NCI-H1048 (cell line): ENCODE measurements at regions not wholly inside any gene's neighbourhood (a gene's known extent, or its start where the extent isn't known, plus 50 kb on each side); places are given as distances from the start of the nearest gene placed in this dataset.

ENCODE experiments used
- DNase-seq: peaks from one replicate; lab custom pipeline; 2025; lab: John Stamatoyannopoulos, UW

DNA sequence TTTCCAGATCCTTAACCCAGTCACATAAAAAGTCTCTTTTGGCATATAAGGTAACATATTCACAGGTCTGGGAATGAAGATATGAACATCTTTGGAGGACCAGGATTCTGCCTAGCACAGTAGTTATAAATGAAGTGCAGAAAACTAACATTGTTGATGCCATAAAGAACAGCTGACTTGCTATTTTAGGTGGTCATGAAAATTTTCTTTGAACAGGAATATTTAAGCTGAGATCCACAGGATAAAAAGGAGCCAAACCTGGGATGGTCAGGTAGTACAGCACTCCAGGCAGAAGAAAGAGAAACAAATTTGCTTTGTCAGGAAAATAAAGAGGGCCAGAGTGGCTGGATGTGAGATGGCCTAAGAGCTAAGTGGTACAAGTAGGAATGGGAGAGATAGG is 80.0 kb downstream of the CENPW start:
- no peak for DNase-seq

DNA sequence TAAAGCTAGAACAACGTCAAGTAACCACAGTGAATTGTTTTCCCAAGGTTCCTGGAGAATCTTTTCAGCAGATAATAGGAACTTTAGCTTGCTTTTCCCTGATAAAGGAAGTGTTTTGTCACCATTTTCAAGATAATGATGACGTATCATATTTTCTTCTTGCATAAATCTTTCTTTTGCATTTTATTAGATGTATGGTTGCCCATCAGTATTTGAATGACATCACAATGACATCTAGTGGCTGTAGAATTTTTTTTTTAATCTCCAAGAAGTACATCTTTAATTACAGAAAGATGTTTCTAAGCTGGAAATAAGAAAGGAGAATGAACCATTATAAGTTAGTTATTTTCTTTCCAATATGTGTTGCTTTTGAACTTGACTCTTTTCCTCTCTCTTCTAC is 83.0 kb downstream of the CENPW start:
- no peak for DNase-seq

DNA sequence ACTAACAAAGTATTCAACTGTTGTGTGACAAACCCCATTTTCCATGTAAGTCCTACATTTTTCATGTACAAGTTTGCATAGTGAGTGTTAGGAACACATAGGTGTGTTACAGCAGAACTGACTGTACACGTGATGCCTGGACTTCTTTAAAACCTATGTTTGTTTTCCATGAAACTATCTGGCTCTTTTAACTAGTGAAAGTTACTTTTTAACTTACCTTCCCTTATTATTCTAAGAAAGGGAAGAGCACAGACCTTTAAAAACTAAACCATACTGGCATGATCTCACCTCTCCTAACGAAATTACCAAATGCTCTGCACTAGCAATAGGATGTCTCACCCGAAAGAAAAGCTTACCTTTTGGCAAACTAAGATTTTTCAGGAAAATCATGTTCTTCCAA is 87.8 kb downstream of the CENPW start:
- no peak for DNase-seq

DNA sequence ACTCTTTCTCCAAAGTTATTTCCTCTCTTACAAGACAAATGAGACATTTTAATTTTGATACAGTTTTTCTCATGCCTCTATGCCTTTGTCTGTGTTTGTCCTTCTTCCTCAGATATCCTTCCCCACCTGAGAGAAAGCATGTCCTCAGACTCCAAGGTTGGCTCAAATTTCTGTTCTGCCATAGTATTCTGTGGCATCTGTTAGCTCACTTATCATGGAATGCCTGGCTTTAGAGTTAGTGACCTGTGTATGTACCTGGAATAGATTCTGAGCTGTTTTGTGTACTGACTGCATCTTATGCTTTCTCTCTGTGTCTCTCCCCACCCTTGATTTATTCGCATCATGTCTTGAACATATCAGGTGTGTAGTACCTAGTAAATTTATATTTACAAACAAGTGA is 90.0 kb downstream of the CENPW start:
- DNase-seq, result no peak

DNA sequence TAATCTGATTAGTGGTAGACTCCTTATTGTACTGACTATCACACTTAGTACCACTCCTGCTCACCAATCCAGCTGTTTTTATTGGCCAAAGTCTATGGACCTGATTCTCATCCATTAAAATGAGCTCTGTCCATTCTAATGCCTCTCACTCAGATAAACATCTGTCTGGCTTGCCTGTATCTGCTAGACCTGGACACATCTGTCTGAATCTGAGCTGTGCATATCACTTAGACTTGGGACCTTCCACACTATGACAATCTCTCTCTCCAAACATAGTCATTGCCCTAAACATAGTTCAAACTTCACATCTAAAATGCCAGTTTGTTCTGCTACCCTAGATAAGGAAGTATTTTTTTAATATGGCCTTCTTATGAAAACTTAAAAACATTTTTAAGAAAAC is 92.6 kb downstream of the CENPW start:
- no peak for DNase-seq

DNA sequence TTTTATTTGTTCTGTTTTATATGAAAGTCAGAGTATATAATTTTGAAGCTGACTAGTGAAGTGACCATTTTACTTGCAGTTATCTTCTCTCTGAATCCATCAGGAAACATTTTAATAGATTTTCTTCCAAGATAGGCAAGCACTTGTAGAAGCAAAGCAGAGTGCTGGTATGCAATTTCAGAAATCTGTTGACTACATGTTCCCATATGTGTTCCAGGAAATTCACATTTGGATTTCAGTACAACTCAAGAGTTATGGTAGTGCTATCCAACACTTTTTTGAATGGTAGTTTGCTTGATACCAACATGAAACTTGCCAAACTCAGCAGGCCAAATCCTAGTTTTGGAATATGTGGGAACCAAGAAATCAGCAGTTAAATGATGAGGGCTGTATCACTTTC is 94.0 kb downstream of the CENPW start:
- no peak for DNase-seq

DNA sequence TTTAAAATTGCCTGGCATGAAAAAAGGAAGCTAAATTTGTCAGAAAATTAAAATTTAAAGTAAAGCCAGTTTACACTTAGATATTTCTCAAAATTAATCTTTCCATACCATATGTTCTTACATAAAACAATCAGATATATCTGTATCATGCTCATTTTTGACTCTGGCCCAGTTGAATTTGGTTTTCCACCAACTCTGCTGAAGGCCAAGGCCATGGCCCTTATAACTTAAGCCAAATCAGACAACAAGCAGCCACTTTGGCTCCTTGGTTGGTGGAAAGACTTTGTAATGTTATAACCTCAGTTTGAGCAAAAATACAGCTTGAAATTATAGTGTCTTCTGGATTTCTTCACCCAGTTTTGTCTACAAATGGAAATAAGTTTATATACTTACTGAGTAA is 97.3 kb downstream of the CENPW start:
- no peak for DNase-seq

DNA sequence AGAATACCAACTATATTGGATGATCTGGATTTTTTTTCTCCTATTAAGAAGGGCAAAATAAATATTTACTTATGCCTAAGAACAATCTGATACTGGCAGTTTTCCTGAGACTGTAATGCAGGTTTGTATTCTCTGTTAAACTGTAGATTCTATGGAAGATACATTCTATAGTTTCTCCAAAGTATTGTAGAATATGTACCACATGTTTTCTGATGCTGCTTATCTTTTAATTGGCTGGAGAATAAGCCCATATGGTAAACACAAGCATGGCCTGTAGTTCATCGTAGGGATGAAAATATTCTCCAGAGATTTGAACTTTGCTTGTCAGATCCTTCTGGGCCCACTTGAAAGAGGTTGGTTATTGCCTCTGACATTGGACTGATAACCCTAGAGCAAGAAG is 99.1 kb downstream of the CENPW start:
- DNase-seq, result no peak

DNA sequence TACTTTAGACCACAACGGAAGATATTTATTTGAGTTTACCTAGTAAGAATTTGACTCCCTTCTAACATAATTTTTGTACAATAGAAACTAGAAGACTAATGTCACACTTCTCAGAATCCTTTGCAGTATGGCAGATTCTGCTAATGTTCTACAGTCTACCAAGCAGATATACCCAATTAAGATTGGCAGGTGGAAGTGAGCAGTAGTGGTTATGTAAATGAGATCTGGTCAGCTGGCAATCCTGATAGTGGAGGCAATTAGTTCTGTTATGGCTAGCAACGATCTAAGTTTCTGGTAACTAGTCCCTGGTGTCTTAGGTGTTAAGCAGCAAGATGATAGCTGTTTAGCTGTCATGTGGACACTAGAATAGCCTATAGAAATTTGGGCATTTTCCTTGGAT is 101.0 kb downstream of the CENPW start:
- no peak for DNase-seq

DNA sequence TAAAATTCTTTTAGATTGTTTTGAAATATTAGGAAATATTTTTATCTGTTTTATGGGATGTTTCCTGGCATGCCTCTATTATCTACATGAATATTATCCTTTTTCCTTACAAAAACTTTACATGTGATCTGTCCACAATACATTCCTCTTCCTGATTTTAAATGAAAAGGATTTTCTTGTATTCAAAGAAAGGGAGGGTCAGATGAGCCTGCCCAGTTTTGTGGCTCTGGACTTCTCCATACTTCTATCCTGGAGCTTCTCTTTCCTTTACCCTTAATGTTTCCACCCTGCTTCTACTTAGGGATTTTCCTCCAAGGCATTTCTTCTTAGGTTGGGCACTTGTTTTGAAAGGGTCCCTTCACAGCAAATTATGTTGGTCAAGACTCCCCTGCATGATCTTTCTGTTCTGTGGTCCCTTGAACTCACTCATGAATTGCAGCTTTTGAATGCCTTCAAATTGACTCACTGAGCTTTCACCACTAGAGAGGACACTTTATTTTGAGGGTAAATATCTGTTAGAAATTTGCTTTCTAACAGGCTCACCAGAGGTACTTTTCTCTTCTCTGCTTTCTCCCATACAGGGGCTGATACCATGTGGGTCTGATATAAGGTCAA is 104.9 kb downstream of the CENPW start:
- DNase-seq, result no peak

DNA sequence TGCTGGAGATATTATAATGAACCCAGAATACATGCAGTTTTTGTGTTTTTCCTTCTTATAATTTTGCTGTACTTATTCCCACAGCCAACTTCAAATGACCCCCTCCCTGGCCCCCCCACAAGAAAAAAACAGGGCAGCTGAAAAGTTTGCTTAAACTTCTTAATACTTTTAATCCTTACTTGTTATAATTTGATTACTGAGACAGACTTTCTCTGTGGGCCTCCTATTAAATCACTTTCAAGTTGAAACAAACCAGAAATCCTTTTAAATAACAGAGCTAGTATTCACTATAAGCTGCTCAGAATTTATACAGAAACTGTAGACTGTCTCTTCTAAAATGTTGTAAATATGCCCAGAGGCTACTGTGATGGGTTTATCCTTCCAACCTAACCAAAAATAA is 106.3 kb downstream of the CENPW start:
- DNase-seq, result no peak

DNA sequence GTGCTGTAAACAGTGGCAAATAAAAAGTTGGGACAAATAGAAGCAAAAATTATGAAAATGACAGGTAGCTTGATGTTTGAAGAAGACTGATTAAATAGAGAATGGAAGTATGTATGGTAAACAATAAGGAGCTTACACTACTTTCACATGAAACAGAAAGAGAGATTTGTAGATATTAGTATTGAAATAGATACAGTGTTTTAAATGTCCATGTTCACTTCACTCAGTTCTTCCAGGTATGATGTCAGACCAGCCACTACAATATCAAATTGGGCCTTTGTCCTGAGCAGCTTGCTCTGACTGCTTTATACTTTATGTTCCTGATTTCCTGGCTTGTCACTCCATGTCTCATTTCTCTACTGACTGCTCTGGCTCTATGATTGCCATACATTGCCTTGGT is 107.5 kb downstream of the CENPW start:
- no peak for DNase-seq

DNA sequence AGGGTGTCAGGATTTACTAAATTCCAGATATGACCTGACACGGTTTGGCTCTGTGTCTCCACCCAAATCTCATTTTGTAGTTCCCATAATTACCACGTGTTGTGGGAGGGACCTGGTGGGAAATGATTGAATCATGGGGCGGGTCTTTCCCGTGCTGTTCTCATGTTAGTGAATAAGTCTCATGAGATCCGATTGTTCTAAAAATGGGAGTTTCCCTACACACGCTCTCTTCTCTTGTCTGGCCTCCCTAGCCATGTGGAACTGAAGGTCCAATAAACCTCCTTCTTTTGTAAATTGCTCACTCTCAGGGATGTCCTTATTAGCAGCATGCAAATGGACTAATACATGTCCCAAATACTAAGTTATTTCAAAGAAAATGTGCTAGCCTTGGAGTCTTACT is 121.1 kb downstream of the CENPW start:
- no peak for DNase-seq

DNA sequence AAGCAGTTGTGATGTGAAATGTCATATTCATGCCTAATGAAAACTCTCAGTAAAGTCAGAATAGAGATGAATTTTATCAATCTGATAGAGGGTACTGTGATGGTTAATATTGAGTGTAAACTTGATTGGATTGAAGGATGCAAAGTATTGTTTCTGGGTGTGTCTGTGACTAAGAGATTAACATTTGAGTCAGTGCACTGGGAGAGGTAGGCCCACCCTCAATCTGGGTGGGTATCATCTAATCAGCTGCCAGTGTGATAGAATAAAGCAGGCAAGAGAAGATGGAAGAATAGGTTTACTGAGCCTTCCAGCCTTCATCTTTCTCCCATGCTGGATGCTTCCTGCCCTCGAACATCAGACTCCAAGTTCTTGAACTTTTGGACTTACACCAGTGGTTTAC is 124.3 kb downstream of the CENPW start:
- DNase-seq, result no peak

DNA sequence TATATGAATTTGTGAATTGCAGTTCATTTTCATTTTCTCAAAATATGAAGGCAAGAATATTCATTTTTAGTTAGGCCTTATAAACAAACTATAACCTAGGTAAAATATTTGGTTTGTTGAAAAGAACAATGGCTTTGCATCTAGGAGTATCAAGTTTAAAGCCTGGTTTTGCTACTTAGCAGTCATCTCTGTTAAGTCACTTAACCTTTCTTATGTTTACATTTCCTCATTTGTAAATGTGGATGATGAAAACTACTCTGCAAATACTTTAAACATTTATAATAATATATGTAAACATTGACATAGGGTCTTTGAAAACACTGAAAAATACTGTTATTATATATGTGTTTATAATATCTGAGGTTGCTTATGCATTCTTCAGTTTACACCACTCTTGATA is 135.5 kb downstream of the CENPW start:
- no peak for DNase-seq

DNA sequence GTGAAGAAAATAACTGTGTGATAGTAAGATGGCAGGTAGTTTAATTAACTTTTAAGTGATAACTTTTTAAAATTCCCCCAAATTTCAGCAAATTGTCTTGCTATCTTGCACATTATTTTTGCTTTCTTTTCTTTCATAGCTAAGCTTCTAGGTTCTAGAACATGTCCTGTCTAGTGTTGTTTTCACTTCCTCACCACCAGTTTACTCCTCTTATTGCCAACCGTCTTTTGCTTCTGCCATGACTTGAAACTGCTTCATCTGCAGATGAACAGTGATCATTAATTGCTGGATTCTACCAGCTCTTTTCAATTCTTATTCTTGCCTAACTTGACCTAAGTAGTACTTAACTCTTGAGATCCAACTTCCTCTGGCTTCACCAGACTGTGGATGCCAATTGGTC is 137.8 kb downstream of the CENPW start:
- no peak for DNase-seq

DNA sequence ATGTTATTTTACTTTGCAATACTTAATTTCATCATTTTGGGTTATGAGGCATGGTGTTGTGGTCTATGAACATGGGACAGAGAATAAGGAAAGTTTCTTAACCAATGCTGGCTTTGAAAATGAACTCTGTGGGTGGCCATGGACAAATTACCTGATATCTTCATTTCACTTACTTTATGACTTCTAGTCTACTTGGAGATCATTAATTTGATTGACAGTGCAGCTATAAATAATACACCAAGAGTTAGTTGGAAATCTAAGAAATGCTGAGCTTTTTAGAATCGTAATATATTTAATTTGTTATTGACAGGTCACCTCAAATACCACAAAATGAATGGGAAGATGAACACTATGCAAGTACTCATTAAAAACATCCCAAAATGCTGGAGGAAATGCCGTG is 140.4 kb downstream of the CENPW start:
- DNase-seq, result no peak

DNA sequence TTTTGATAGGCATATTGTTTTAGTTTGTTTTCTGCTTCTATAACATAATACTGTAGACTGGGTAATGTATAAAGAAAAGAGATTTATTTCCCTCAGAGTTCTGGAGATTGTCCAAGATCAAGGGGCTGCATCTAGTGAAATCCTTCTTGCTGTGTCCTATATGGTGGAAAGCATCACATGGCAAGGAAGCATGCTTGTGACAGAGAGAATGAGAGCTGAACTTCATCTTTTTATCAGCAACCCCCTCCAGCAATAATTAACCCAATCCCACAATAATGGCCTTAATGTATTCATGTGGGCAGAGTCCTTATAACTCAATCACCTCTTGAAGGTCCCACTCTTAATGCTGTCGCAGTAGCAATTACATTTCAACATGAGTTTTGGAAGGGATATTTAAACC is 141.4 kb downstream of the CENPW start:
- no peak for DNase-seq

DNA sequence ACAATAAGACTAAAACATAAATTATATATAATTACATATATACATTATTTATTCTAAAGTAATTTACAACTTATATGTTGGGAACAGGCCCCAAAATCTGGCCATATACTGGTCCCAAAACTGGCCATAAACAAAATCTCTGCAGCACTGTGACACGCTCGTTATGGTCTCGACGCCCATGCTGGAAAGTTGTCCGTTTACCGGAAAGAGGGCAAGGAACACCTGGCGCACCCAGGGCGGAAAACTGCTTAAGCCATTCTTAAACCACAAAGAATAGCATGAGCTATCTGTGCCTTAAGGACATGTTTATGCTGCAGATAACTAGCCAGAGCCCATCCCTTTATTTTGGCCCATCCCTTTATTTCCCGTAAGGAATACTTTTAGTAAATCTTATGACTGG is 164.9 kb downstream of the CENPW start:
- no peak for DNase-seq

DNA sequence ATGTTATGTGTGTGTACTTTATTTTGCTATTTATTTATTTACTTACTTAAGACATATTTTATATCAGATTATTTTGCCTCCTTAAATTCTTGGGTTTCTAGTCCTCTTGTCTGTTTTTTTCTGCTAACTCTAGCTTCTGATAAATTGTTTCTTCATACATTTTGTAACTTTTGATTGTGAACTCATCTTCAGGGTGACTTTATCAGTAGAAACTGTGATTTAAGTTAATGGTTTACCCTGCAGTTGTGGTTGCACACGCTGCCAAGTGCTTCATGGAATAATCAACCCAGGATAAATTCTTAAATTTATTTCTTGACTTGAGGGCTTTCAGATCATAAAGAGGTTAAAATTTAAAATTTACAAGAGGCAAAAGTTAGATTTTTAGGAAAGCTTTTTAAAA is 173.3 kb downstream of the CENPW start:
- no peak for DNase-seq

DNA sequence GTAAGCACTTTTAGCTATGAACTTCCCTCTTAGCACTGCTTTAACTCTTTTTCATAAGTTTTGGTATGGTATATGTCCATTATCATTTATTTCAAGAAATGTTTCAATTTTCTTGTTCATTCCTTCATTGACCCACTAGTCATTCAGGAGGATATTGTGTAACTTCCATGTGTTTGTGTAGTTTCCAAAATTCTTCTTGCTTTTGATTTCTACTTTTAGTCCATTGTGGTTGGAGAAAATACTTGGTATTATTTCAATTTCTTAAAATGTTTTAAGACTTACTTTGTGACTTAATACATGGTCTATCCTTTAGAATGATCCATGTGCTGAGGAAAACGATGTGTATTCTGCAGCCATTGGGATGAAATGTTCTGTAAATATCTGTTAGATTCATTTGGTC is 176.5 kb downstream of the CENPW start:
- DNase-seq, result no peak

DNA sequence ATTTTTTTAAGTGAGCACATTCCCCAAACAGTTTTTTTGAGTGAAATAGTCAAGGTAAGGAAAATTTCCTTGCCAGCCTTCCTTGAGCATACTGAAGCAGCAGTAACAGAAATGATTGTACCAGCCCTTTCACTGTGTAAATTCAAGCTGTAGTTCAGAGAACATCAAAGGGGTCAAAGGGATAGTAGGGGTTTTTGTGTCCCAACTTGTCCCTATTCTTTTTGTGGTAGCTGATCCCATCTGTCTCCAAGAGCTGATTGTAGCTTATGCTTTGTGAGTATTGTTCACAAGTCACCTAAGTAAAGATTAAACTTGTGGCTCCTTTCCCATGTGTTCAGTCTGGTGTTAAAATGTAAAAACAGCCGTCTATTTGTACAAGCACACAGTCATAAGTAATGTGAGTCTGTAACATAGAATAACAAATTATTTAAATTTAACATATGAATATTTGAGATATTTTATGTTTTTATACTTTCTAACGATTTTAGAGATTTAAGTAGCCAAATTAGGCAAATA is 185.0 kb downstream of the CENPW start:
- DNase-seq, result no peak

DNA sequence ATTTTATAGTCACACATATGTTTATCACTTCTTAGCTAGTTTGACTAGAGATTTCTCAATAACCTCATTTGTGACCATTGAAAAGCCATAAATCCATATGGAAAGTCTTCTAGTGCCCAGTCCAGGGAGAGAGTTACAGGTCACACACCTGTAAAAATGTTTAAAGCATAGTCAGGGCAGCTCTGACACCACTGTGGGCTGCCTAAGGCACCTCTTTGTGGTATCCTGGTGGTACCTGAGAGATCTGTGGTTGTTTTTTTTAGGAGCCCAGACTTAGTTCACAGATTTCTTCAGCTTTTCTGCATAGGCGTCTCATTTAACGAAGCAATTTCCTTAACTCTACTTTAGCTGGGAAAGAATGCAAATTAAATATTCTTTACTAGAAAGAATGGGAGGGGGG is 186.6 kb downstream of the CENPW start:
- no peak for DNase-seq

DNA sequence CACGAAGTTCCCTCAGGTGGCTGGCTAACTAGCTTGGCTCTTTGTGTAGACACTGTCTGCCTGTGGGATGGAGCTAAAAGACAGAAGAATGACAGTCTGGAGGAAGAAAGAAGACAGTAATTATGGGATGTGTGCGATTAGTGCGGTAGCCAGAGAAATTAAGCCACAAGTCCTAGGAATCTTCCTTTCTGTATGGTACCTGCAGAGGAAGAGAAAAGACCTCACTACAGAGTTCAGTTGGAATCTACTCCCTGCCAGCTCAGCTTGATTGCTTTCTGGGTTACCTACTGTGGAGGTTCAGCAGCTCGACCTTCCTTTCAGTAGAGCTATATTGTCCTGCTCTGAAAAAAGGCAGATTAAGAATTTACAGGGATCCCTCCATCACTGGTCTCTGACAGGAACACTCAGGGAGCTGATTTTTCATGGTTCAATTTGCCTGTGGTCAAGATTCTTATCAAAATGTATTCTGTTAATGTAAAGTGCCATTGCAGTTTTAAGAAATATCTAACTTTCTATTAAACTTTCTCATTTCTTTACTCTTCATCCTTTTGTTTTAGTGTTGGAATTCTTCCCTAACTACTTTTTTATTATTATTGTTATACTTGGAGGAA is 187.2 kb downstream of the CENPW start:
- DNase-seq, result no peak
